GM18508 (cell line): ENCODE measurements at regions not wholly inside any gene's neighbourhood (a gene's known extent, or its start where the extent isn't known, plus 50 kb on each side); places are given as distances from the start of the nearest gene placed in this dataset.
"Not testable (repeated sequence)": the region's sequence is repeated elsewhere in the genome, so short reads cannot be mapped to it uniquely, and the experiment has no call there.

Source experiments
- ATAC-seq: cut with Tn5 transposase; IDR thresholded peaks from one replicate; pipeline ENCODE4 v1.9.1; 2021; ENCODE audit warnings: moderate number of reproducible peaks; ENCODE audit not compliant: insufficient read depth, unreplicated experiment

- no peak for ATAC-seq
These were observed 187.9 kb upstream of the IL15 start for GRCh38 chr4:141448490-141448889.

GRCh38 chr4:141449927-141450326 lies 186.5 kb upstream of the IL15 start:
- no peak for ATAC-seq

- no peak for ATAC-seq
These were observed 180.7 kb upstream of the IL15 start for GRCh38 chr4:141455651-141456050.

DNA sequence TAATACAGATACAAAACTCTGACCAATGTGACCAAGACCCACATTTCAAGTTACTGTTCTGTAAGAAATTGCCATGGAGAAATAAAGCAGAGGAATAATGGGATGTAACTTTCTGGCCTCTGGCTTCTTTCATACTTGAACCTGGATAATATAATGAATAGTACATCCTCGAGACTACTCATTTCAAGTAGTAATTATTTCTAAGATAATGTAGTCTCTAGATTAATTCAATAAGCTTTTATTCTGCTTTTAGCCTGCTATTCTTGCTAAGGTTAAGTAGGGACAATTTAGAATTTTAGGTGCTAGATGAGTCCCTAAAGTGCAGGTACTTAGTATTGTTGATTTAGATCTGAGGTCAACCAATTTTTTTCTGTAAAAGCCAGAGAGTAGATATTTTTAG lies 178.7 kb upstream of the IL15 start:
- ATAC-seq, result no peak

DNA sequence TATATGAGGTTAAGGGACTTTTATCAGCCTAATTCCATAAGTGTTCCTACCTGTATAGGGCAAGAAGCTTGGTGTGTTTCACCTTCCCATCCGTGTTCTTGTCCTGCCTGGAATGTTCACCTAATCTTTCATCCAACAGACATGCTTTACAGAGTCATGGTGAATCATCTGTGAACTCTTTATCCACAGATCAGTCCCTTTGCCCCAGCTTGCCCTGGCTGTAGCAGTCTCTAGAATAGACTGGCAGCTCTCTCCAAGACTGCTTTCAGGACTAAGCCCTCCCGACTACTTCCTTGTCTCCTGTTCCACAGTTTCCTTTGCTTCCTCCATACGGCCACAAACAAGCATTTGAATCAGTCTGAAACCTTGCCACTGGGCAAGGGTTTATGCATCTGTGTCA lies 177.9 kb upstream of the IL15 start:
- ATAC-seq, result no peak

DNA sequence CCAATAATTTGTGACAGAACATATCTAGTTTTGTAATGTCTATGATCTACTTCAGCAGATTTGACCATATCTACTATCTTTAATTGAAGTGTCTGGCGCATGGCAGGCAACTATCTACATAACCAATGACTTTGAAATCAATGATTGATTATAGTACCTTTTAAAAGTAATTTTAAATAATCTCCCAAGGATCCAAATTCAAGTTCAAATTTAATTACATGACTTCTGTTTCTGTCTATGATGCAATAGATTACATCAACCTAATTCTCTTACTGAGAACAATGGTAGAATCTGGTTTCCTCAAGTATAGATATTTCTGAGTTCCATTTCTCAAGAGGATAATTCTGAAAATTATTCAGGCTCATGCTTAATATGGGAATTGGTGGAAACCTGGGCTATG lies 177.4 kb upstream of the IL15 start:
- no peak for ATAC-seq

DNA sequence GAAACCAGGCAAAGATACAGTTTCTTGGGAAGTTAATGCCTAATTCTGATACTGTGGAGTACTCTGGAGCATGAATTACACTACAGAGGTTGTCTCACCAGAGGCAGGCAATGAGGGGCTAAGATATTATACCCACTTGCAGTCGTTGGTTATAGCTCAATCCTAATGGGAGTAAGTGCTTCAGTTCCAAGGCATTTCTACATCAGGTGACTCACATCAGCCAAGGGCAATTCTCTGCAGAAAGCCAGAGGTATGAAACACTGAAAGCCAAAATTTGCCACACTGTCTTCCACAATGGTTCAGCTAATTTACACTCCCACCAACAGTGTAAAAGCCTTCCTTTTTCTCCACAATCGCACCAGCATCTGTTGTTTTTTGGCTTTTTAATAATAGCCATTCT lies 174.0 kb upstream of the IL15 start:
- no peak for ATAC-seq

DNA sequence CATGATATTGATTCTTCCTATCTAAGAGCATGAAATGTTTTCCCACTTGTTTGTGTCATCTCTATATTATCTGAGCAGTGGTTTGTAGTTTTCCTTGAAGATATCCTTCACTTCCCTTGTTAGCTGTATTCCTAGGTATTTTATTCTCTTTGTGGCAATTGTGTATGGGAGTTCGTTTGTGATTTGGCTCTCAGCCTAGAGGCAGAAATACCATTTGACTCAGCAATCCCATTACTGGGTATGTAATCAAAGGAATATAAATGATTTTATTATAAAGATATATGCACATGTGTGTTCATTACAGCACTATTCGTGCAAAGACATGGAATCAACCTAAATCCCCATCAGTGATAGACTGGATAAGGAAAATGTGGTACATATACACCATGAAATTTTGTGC lies 172.7 kb upstream of the IL15 start:
- ATAC-seq, result no peak

DNA sequence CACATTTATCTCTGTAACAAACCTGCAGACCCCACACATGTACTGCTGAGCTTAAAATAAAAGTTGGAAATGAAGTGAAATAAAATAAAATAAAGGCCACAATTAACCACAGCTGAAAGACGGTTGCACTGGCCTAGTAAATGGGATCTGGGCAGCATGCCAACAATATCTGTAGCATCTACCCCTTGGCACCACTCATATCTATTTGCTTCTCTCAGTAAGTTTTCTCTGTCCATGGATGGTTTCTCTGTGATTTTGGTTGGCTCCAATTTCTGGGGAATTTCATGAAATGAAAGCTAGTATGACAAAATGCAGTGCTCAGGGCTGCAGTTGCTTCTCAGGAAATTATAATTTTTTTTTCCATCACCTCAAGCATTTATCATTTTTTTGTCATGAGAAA lies 172.0 kb upstream of the IL15 start:
- ATAC-seq, result no peak

GRCh38 chr4:141465171-141465570 lies 171.2 kb upstream of the IL15 start:
- ATAC-seq, result no peak

DNA sequence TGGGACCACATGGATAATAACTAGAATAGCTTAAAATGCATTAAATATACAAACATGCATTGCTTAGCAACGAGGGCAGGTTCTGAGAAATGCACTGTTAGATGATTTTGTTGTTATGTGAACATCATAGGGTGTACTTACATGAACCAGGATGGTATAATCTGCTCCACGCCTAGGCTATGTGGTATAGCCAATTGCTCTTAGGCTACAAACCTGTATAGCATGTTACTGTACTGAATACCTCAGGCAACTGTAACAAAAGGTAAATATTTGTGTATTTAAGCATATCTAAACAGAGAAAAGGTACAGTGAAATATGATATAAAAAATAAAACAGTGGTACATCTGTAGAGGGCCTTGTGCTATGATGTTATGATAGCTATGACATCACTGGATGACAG lies 169.2 kb upstream of the IL15 start:
- ATAC-seq, result no peak

DNA sequence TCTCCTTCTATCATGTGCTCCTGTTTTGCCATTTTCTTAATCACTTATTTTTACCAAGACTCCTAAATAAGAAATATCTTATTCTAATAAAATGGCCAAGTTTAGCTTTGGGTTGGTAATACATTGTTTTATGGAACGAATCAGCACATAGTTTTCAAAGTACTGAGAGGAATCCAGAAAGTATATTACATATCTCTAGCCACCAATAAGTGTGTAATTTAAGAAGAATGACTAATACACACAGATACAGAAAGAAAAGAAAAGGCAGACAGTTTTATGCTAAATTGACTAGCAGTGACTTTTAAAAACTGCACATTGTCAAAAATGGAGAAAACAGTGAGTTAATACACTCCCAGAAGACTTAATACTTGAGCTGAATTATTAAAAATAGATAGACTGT lies 167.0 kb upstream of the IL15 start:
- ATAC-seq, result no peak

- ATAC-seq, result no peak
These were observed 163.3 kb upstream of the IL15 start for GRCh38 chr4:141473026-141473540.

DNA sequence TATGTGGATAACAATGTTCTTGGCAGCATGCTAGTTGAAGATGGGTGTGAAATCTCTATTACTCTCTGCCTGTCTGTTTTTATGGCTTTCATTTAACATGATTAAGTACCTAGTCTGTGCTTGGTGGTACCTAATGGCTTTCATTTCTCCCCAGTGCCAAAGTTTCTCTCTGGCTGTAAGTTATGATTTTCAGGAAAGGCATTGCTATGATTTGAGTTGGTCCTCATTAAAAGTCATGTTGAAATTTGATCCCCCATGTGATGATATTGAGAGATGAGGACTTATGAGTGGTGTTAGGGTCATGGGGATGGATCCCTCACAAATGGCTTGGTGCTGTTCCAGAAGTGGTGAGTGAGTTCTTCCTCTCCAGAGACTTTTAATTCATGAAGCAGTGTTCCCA lies 162.4 kb upstream of the IL15 start:
- ATAC-seq, result no peak

GRCh38 chr4:141480950-141481349 lies 155.4 kb upstream of the IL15 start:
- no peak for ATAC-seq

DNA sequence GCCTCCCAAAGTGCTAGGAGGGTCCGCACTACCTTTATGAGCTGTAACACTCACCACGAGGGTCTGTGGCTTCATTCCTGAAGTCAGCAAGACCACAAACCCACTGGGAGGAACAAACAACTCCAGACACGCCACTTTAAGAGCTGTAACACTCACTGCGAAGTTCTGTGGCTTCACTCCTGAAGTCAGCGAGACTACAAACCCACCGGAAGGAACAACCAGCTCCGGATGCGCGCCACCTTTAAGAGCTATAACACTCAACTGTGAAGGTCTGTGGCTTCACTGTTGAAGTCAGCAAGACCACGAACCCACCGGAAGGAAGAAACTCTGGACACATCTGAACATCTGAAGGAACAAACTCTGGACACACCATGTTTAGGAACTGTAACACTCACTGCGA lies 152.1 kb upstream of the IL15 start:
- ATAC-seq, result not testable (repeated sequence)

- ATAC-seq, result no peak
These were observed 149.9 kb upstream of the IL15 start for GRCh38 chr4:141486375-141486997.

GRCh38 chr4:141497627-141498026 lies 138.8 kb upstream of the IL15 start:
- peak; percentile 97 for ATAC-seq

DNA sequence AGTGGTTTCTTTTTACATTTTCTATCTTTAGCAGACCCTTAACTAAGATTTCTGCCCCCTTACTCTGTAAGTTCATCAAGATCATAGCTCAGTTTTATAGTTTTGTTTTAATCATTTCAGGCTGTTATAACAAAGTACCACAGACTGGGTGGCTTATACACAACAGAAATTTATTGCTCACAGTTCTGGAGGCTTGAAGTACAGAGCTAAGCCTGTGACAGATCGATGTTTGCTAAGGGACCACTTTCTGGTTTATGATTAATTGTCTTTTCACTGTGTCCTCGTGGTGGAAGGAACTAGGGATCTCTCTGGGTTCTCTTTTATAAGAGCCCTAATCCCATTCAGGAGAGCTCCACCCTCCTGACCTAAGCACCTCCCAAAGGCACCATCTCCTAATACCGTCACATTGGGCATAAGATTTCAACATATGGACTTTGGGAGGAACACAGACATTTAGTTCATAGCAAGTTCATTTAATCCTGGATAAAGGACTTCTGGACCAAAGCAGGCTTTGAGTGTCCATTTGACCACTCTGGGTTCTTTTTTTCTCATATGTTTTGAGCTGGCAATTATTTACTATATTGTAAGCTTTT lies 137.0 kb upstream of the IL15 start:
- ATAC-seq, result no peak

DNA sequence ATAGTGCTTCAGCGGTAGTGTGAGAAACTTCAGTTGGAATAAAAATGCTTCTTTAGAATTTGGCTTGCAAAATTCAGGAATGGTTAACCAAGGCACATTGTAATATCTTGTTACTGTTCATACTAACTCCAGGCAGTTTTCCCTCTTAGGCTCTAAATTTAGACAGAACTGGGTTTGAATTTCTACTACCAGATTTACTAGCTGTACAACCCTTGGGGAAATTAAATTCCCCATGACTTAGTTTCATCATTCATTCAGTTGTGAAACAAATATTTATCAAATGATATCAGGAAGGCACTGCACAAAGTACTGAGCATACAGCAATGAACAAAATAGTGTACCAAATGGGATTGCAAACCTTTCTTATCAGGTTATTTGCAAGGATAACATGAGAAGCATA lies 135.0 kb upstream of the IL15 start:
- no peak for ATAC-seq

DNA sequence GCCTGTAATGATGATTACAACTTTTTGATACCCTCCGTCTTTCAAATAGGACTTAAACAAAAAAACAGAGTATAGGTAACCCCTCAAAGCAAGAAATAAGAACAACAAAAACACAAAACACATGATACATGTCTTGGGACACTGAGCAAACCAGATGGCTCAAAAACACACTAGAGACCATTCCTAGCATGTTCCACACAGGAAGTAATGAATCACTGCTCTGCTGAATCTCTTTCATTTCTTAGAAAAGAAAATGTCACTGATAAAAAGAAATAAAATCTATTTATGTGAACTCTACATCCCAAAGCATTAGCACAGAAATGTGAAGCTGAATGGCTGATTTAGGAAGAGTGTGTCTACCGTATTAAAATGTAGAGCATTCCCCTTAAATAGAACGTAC lies 134.5 kb upstream of the IL15 start:
- no peak for ATAC-seq

DNA sequence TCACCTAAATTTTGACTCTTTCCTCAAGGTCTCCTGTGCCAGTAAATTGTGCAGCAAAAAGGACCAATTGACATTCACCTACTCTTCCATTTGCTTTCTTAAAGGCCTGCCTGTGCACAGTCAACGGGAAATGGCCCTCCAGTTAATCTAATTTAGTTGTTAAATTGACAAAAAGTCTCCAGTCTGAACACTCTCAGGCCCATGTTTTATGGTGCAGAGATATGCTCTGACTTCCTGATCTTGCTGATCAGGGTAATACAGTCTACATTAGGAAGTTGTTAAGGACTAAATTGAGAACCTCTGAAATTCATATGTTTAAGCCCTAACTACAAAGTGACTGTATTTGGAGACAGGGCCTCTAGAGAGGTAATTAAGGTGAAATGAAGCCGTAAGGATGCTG lies 133.6 kb upstream of the IL15 start:
- ATAC-seq, result no peak
